NCI-H446 treated with DMSO at 0.1 percent for 48 hours (cell line): ENCODE measurements at regions not wholly inside any gene's neighbourhood (a gene's known extent, or its start where the extent isn't known, plus 50 kb on each side); places are given as distances from the start of the nearest gene placed in this dataset.

Experiments
- DNase-seq: peaks from one replicate; lab custom pipeline; 2025; lab: John Stamatoyannopoulos, UW

DNA sequence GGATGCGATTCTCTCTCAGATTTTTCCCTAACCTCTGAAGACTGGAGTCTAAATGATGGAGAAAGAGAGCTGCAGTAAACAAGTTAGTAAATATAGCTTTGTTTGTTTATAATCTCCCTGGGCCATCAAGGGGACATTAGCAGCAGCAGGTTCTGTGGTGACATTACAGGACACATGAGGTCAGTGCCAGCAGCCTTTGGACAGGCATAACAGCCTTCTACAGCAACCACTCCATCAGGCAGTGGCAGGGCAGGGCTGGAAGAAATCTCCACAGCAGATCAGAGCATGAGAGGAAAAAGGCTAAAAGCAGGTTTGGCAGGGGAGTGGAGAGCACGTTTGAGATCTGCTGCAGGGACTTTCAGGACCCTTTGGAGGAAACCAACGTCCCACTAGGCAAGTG, 127.6 kb upstream of the ACP3 start:
- DNase-seq, result no peak

DNA sequence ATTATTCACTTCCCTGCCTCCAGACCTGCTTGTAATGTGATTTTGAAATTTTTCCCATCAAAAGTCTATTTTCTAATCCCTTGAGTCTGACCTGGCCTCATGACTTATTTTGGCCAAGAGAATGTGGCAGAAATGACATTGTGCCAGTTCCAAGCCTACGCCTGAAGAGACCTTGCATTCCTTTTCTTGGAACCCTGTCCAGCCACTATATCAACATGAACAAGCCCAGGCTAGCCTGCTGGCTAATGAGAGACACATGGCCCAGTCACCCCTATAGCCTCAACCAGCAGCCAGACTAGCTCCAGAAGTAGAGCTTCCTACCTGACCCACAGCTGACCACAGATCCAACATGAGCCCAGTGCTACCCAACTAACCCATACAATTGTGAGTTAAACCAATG, 121.1 kb upstream of the ACP3 start:
- no peak for DNase-seq

DNA sequence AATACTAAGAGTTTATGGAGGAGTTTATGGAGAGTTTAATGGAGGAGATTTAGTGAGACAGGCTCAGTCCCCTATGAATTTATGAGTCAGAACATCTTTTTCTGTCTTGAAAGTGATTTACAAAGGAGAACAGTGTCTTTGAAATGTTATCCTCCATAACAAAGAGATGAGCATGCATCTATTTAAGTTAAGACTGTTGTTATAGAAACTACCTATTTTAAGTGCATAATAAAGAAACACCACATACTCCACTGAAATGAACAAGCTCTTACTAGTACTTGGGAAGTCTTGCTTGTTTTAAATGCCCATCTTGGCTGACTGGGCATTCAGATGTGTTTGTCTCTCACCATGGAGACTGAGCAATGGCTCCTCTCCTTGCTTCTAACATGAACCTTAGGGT, 118.7 kb upstream of the ACP3 start:
- no peak for DNase-seq

DNA sequence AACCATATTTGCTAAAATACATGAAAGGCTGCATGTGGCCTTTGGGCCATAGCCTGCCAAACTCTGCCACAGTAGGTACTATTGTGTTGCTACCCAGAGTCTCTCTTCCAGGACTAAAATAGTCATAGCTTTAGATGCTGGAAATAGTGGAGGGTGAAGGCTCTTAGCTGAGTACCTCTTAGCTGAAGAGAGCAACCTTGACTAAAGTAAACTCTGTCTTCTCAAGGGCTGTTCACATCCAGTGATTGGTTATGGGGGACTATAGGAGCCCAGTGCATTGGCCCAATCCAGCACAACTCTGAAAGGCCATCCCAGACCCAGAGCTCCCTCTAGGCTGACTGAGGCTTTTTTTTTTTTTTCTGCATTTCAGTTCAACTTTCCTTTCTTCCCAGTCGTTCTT, 117.8 kb upstream of the ACP3 start:
- DNase-seq, result no peak

DNA sequence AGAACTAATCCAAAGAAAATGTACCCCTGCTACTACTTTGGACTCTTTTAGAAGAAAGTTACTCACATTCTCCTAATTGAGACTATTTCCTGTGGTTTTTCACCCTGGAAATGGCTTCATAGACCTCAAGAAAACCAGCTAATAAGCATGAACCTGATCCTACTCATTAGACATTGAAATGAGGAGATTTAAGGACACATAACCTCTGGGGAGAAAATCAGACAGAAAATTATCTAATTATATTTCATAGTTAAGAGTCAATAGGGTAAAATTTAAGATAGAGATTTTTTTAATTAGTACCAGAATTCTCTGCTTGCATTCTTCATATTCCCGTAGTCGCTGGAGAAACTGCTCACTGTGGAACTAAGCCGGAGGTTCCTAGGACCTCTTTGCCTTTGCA, 114.6 kb upstream of the ACP3 start:
- DNase-seq, result no peak

DNA sequence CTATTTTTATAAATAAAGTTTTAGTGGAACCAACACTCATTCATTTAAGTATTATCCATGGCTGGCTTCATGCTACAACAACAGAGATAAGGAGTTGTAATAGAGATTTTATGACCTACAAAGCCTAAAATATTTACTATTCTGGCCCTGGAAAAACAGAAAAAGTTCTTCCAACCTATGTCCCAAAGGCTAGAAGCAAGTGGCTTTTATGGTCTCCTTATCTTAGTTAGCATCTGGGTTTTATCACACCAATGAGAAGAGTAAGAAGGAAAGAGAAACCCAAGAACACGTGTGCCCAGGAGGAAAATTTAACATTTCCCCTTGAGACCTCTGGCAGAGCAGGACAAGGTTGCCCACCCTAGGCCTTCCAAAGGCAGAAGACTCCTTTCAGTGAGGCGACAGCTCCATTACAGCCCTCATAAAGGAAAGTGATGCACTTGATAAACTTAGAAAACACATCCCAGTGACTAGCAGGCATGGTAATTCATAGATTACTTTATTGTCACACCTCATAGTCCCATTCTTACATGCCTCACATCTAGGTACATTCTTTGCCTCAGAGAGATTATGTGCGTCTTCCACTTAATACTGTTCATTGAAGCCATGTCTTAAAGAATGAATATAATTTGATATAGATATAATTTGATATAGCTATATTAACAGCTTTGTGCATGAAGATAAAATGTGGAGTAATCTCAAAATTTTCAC, 113.2 kb upstream of the ACP3 start:
- no peak for DNase-seq

DNA sequence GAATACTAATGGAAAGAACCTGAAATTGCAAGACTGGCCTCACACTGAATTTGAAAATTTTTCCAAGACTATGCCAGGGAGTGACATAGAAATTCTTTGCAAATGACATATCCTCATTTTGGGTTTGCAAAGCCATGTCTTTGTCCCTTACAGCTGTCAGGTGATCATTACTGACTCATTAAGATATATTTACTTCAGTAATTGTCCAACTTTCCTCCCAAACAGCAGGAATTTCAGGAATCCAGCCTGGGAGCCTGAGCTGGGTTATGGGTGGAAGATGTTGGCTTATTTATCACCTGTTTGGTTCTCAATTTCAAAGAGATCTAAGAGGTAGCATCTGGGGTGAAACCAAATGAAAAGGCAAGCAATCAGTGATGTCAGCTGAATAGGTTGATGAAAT, 111.6 kb upstream of the ACP3 start:
- no peak for DNase-seq

DNA sequence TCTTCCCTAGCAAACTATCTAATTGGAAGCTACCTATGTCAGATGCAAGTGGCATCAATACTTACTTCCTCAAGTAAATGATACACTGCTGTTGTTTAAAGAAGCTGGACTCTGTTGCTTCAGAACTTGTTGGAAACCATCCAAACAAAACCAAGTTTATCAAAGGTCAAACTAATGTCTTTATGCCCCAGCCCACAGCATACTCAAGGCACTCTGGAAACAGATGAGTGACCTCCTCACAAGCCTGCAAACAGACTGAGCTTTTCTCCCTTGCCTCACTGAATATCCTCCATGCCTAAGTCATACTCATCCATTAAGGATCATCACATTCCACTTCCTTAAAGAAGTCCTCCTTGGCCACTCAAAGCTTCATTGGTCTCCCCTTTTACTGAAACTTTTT, 107.4 kb upstream of the ACP3 start:
- no peak for DNase-seq

DNA sequence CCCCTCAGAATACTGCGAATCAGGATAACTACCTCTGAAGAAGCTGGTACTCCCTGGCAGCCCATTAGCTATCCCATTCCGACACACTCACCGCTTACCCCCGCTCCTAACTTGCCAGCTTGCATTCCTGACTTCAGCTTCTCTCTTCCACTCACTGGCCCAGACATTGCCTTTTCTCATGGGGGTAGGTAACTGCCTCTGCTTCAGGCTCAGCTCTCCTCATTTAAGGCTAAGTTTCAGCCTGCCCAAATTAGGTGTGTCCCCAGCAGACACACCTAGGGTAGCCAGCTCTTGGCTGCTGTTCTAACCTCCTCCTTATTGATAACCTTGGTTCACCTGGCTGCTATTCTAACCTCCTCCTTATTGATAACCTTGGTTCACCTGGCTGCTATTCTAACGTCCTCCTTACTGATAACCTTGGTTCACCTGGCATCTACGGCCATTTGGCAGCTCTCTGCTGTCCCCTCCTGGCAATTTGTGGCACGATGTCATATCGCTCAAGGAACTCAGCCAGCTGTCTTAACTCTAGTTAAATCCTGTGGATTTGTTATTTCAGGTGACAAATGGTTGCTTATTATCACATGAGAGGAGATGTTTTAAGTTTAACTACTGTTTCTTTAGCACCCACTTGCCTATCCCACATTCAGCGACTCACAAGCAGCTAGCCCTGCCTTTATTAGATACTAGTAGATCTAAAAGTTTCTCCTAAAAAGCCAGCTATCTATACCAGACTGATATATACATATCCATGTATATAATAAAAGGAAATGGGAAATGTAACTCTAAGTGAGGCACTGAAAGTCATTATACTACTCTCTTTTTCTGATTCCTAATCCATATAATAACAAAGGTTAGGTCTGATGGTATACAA, 106.5 kb upstream of the ACP3 start:
- DNase-seq, result no peak

DNA sequence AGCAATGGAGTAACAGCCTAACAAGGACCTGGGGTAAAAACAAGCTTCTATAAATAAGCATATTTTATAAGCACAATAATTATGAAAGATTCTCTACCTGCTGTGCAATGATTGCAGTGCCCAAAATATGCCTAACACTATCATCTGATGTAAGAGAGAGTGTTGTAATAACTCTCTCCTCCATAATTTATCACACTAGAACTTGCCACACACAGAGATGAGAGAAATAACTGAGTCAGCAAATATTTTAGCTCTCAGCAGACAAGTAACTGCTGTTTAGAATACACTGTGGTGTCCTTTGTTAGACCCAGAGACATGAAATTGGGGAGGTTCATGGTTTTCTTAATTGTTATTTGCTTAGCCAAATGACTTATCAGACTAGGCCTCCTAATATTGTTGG, 105.3 kb upstream of the ACP3 start:
- no peak for DNase-seq

DNA sequence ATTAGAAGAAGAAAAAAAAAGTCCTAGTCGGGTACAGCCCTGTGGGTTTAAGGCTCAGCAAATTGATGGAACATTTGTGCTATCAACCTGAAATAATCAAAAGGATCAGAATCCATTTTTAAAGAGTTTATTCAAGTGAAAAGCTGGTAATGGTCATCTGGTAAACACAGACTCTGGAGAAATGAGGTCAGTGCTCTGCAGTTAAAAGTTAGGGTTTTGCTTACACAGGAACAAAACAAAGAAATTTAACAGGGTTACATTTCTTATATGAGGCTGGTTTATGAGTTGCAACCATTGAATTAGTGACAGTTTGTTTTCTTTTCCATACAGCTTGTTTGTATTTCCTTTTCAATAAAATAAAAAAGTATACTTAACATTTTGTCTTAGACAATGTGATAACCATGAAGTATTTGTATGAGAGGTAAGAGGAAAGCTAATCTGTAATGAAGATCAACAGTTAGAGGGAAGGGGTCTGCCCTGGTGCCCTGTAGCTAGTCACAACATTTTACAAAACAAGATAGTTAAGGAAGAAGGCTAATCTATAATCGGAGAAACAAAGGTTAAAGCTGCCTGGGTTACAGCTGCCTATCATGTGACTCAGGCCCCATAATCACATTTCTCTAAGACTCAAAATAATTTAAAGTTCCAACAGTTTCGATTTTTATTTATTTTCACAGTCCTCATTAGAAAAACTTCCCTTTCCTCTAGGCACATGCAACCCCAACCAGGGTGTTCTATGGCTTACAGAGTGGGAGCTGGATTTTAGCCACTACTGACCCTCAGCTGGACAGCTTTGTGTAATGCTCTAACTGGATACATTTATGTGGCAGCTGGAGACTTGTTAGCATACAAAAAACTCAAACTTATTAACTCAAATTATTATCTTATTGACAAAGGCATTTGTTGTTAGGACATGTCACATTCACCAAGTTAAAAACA, 98.1 kb upstream of the ACP3 start:
- DNase-seq, result no peak

DNA sequence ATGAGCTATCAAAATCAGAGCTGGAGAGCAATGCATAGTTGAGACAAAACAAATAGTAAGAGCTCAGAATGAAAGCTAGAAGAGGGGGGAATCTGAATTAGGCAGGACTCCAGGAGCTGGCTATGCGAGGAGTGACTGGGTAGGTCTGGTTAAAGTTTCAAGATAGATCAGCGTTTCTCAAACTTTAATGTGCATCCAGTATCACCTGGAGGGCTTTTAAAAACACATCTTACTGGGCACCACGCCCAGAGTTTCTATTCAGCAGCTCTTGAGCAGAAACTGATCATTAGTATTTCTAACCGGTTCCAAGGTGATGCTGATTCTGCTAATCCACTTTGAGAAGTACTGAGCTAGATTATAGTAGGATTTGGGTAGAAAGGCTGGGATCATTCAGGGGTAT, 96.2 kb upstream of the ACP3 start:
- DNase-seq, result no peak

DNA sequence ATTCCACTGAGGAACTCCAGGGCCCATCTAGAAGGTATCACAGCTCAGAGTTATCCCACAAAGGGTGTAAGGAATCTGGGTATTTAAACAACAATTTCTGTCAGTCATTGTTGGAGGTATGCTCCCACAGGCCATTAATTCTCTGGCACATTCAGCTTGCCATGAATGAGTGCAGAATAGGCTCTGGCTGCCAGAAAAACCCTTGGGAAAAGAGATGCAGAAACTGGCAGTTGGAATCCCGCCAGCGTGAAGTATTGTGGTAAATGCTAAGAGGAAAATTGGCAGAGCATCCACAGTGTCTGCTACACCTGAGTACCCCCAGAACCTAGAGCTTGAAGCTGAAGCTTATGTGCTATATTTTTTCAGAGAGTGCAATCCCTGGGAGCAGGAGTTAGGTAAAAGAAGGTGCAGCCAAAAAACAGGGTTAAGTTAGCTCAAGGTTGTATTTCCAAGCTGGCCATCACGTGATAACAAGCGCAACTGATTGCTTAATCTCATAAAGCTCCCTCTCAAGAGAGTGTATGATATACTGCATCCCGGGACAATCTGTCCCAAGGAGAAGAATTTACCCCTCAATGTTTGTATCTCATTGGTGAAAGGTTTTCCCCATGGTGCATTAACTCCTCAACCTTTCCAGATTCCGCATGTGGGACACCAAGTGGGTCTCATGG, 94.2 kb upstream of the ACP3 start:
- DNase-seq, result peak; percentile 78

DNA sequence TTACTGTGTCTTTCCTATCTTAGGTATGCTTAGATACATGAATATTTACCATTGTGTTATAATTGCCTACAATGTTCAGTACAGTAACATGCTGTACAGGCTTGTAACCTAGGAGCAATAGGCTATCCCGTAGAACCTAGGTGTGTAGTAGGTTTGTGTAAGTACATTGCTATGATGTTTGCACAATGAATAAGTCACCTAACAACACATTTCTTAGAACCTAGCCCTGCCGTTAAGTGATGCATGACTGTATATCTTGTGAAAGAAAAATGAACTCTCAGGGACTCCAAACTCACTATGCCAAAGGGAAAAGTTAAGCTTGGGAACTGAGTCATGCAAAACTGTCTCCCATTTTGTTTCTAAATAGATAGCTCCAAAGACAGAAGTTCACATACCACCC, 91.5 kb upstream of the ACP3 start:
- no peak for DNase-seq

DNA sequence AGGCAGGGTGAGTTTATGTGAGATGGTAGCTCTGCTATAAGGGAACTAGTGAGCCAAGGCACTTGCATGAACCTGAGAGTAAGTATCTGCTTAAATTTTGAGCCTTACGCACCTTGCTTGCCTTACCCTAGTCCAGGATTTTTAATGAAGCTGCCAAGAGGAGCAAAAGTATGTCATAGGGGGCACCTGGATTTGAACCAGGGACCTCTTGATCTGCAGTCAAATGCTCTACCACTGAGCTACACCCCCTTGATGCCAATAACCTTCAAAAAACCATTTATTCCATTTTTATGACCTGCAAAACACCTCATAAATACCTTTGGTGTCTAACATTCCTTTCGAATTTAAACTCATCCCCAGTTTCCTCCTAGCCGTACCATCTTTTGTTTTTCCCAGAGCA, 88.3 kb upstream of the ACP3 start:
- no peak for DNase-seq

DNA sequence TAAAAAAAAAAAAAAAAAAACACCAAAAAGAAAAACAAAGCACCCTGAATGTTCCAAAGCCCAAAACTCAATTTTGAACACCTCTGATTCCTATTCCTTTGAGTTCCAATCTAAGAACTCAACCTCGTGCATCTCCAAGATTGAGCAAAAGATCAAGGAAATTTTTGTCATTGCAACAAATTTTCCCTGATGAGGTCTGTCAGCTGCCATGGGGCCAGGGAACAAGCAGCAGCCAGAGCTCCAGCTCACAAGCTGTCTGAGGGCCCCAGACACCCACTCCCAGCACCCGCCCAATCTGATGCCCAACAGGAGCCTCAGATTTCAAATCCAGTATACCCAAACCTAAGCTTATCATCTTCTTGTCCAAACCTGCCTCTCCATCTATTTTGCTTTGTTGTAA, 87.6 kb upstream of the ACP3 start:
- DNase-seq, result no peak

DNA sequence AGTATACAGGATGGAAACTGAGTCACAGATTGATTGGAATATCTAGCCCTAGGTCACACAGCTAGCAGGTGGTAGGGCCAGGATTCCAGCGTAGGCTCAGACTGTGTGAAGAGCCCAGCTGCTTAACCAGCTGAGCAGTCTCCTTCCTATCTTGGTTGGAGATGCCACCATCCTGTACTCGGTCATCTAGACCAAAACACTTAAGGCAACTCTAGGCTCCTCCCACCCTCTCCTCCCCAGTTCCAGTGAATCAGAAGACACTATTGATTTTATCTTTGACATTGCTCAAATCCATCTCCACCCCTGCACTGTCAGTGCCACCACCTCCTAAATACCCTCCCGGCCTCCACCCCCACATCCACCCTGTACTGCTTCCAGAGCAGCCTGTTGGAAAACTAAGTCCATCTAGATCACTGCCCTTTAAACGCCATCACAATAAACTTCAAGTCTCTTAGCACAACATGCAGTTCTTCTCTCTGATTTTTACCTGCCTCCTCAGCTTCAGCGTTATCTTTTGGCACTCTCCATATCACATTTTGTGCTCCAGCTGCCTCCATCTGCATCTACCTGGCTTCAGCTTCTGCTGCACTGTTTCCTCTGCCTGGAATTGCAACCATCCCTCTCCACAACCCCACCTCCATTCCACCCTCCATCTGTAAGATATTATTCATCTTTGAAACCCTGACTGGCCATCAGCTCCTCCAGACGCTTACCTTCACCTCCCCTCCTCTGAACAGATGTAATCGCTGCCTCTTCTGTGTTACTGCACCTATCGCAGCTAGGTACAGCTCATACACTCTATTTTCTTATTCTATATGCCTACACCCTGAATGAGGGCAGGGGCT, 86.8 kb upstream of the ACP3 start:
- no peak for DNase-seq

DNA sequence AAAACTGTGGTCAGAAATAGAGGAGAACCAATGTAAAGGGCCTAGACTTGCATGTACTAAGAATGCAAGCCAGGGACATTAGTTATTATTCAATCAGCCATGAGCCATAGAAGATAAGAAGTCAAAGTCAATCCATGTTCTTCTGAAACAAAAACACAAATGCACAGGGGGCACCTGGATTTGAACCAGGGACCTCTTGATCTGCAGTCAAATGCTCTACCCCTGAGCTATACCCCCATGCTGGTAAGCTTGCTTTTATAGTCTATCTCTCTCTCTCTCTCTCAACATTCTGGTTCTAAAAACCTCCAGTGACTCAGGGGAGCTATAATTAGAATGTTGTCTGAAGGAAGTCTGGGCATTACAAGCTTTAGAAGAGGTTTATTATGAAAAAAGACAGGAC, 85.6 kb upstream of the ACP3 start:
- DNase-seq, result no peak

DNA sequence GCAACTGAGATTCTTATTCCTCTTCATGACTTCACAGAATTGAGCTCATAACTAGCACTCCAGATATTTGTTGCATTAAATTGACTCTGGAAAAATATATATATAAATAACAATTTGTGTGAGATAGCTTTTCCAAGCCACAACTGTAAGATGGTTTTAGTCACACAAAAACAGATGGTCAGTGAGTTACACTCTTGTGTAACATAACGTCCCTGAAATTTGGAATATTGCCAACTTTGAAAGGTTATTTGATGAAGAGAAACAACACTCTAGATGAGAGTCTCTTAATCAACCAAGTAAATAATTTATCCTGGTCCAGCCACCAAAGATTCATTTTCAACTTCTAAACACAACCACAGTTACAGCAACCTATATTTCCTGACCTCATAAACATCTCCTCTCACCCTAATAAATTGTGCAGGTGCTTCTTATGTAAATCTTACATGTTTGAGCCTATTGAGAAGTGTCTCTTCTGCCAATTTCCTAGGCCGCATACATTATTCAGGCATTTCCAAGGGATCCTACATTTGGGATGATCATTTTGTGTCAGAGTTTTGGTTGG, 84.9 kb upstream of the ACP3 start:
- DNase-seq, result no peak

DNA sequence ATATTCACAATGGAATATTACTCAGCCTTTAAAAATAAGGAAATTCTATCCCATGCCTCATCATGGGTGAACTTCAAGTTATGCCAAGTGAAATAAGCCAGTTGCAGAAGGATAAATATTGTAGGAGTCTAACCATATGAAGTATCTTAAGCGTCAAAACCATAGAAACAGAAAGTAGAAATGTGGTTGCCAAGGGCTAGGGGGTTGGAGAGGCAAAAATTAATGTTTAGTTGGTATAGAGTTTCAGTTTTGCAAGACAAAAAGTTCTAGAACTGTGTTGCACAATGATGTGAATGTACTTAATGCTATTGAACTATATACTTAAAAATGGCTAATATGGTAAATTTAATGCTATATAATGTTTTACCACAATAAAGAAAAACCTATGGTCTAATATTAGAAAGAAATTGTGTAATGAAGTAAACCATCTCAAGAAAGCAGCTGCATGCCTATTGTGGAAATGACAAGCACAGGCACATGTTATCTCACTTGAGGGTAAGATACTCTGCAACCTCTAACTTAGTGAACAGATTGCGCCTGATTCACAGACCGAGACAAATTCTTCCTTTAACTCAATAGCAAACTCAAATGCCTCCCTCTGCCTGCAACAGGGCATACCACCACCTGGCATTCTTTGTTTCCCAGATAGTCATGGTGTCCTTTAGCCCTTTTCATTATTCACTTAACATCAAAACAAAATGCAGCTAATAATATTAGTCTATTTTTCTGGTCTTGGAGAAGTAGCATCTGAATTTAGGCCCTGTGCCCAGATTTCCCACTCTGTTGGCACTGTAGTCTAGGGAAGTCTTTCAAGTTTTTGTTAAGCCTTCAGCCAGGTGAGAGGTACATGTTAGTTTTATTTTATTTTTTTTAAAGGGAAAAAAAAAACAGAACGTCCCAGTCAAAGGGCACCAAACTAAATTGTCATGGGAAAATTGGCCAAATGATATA, 80.2 kb upstream of the ACP3 start:
- no peak for DNase-seq
